ENCODE measurements at regions not wholly inside any gene's neighbourhood (a gene's known extent, or its start where the extent isn't known, plus 50 kb on each side); places are given as distances from the start of the nearest gene placed in this dataset.

- TF ChIP-seq CTCF (IDR thresholded peaks at IDR 0.05), result no peak
- no peak for TF ChIP-seq AFF4 (CRISPR knock-in tag; IDR thresholded peaks at IDR 0.05; ENCODE audit: borderline replicate concordance)
These were observed 103.8 kb downstream of the TMEM17 start for GRCh38 chr2:62402156-62402555.

Measured in WTC11 (cell line).